PC-9 (cell line): ENCODE measurements at regions not wholly inside any gene's neighbourhood (a gene's known extent, or its start where the extent isn't known, plus 50 kb on each side); places are given as distances from the start of the nearest gene placed in this dataset.

Experiments
- BruUV-seq: library from RNA; stranded (reverse); fragments of 400-500 nt; replicated peaks from 2 replicates; lab custom pipeline; 2021; lab: Mats Ljungman, UMichigan
- CTCF ChIA-PET: fragments of 300-600 bp; sonication (Branson Sonifier 250); formaldehyde crosslinking; loops from one replicate; lab custom pipeline; 2022; ENCODE audit warnings: antibody characterized with exemption; lab: Charles Lee
- POLR2A ChIA-PET: fragments of 300-600 bp; sonication (Branson Sonifier 250); formaldehyde crosslinking; loops from one replicate; lab custom pipeline; 2022; ENCODE audit warnings: antibody characterized with exemption; ENCODE audit not compliant: unreplicated experiment; lab: Charles Lee
- DNase-seq, 2 experiments: peaks; one replicate each; pipeline versions ENCODE4 v3.0.0 to v3.0.0-alpha.2; 2015 to 2022; ENCODE audit warnings: mixed read lengths in 1 of 2
- H2AFZ ChIP-seq: fragments of 200-600 bp; sonication (generic); 2 replicates; pipeline ENCODE4 v1.8.1; 2017; ENCODE audit warnings: antibody characterized with exemption
- H3F3A ChIP-seq: fragments of 200-600 bp; sonication (generic); 2 replicates; pipeline ENCODE4 v1.8.1; 2017; ENCODE audit warnings: antibody characterized with exemption, mild to moderate bottlenecking, low read depth; ENCODE audit not compliant: insufficient read depth
- H3K27ac ChIP-seq: fragments of 200-600 bp; sonication (generic); 2 replicates; pipeline ENCODE4 v1.6.1; 2016; ENCODE audit warnings: mixed run types
- H3K27me3 ChIP-seq: fragments of 200-600 bp; sonication (generic); 2 replicates; pipeline ENCODE4 v1.6.1; 2016; ENCODE audit warnings: low read depth, mixed run types; ENCODE audit not compliant: insufficient read depth
- H3K36me3 ChIP-seq: fragments of 200-600 bp; sonication (generic); 2 replicates; pipeline ENCODE4 v1.6.1; 2016; ENCODE audit warnings: low read depth, mixed run types
- H3K4me1 ChIP-seq: fragments of 200-600 bp; sonication (generic); replicated peaks from 2 replicates; pipeline ENCODE4 v1.6.1; 2016; ENCODE audit warnings: mixed run types; ENCODE audit not compliant: insufficient read depth
- H3K4me2 ChIP-seq: fragments of 200-600 bp; sonication (generic); 2 replicates; pipeline ENCODE4 v1.6.1; 2017; ENCODE audit warnings: mixed run types
- H3K4me3 ChIP-seq: fragments of 200-600 bp; sonication (generic); 2 replicates; pipeline ENCODE4 v1.6.1; 2016; ENCODE audit warnings: mixed run types
- H3K79me2 ChIP-seq: fragments of 200-600 bp; sonication (generic); 2 replicates; pipeline ENCODE4 v1.6.1; 2017; ENCODE audit warnings: low read depth, mixed run types
- H3K9me2 ChIP-seq: fragments of 200-600 bp; sonication (generic); 2 replicates; pipeline ENCODE4 v1.8.1; 2017; ENCODE audit warnings: mild to moderate bottlenecking; ENCODE audit not compliant: insufficient read depth
- H3K9me3 ChIP-seq: fragments of 200-600 bp; sonication (generic); 2 replicates; pipeline ENCODE4 v1.8.1; 2016; ENCODE audit warnings: low read depth; ENCODE audit not compliant: insufficient read depth
- H4K20me1 ChIP-seq: fragments of 200-600 bp; sonication (generic); 2 replicates; pipeline ENCODE4 v1.8.1; 2017; ENCODE audit not compliant: insufficient read depth
- EZH2 ChIP-seq: fragments of 200-600 bp; sonication (generic); IDR thresholded peaks from 2 replicates; pipeline ENCODE4 v1.8.0; 2017; ENCODE audit warnings: antibody characterized with exemption, low read depth
- intact Hi-C: fragments of 100-400 bp; cut with micrococcal nuclease; formaldehyde crosslinking; loops from one replicate; pipeline ENCODE4 v1.10.0; 2022; ENCODE audit not compliant: unreplicated experiment
- TF ChIP-seq, protein P1 (sequence below): fragments of 200-600 bp; sonication (generic); conservative IDR thresholded peaks from 2 replicates; pipeline ENCODE4 v1.6.1; 2017; ENCODE audit warnings: mixed run types, antibody characterized with exemption, mild to moderate bottlenecking, moderate library complexity

DNA sequence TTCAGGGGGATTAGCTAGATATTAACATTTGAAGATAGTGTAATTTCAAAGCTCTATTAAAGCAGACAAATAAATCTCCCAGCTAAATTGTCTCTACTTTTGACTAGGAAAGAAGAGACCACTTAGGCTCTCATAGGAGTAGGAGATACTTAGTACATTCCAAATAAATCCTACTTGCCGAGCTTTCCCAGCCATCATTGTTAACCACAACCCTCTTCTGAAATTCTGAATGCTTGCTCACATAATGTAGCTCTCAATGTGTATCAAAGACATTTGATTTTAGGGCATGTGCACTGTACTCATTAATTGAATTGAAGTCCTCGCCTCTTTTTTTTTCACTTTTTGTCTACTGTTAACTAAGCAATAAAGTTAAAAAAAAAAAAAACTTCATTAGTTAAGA is 598.2 kb upstream of the ADAMTS9 start:
- no peak overlapping the region for H3K4me3 ChIP-seq
- H2AFZ ChIP-seq, result no peak overlapping the region
- DNase-seq, result no peak
- no peaks in the 10 kb centered on the region for H3K9me2 ChIP-seq
- no peak for TF ChIP-seq EZH2
- TF ChIP-seq, protein P1, sequence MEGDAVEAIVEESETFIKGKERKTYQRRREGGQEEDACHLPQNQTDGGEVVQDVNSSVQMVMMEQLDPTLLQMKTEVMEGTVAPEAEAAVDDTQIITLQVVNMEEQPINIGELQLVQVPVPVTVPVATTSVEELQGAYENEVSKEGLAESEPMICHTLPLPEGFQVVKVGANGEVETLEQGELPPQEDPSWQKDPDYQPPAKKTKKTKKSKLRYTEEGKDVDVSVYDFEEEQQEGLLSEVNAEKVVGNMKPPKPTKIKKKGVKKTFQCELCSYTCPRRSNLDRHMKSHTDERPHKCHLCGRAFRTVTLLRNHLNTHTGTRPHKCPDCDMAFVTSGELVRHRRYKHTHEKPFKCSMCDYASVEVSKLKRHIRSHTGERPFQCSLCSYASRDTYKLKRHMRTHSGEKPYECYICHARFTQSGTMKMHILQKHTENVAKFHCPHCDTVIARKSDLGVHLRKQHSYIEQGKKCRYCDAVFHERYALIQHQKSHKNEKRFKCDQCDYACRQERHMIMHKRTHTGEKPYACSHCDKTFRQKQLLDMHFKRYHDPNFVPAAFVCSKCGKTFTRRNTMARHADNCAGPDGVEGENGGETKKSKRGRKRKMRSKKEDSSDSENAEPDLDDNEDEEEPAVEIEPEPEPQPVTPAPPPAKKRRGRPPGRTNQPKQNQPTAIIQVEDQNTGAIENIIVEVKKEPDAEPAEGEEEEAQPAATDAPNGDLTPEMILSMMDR, result no peak
- no peaks in the 10 kb centered on the region for H3K4me1 ChIP-seq
- H4K20me1 ChIP-seq, result no peaks in the 10 kb centered on the region
- no peaks in the 10 kb centered on the region for H3K27me3 ChIP-seq
- H3K9me3 ChIP-seq, result no peaks in the 10 kb centered on the region
- no peaks in the 10 kb centered on the region for H3F3A ChIP-seq
- no peaks in the 10 kb centered on the region for H3K36me3 ChIP-seq
- intact Hi-C loops, result no loop called here
- no peak overlapping the region for H3K27ac ChIP-seq
- no TSS peak for BruUV-seq
- H3K4me2 ChIP-seq, result no peak overlapping the region
- ChIA-PET POLR2A (no interaction called here), CTCF (no interaction called here)
- H3K79me2 ChIP-seq, result no peaks in the 10 kb centered on the region

DNA sequence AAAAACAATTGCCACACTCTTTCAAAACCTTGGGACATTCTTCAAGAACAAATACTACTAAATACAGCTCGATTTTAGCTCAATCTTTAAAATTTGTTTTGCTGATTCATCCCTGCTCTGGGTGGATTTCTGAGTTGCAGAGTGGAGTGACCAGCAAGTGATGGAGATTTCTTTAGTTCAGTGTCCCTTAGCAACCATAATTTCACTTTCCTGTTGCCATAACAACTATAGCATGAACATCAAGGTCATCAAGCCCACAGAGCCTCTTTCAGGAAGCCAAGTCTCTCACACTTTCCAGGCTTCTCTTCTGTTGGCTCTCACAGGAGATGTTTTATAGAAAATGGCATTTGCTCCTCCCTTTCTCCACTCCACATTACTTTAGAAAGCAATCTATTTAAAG is 597.2 kb upstream of the ADAMTS9 start:
- H3K4me1 ChIP-seq, result no peaks in the 10 kb centered on the region
- H3K27ac ChIP-seq, result no peak overlapping the region
- POLR2A ChIA-PET, result no interaction called here
- H4K20me1 ChIP-seq, result no peaks in the 10 kb centered on the region
- H3F3A ChIP-seq, result no peaks in the 10 kb centered on the region
- BruUV-seq, result no TSS peak
- H3K4me2 ChIP-seq, result no peak overlapping the region
- CTCF ChIA-PET, result no interaction called here
- H3K36me3 ChIP-seq, result no peaks in the 10 kb centered on the region
- H3K9me3 ChIP-seq, result no peaks in the 10 kb centered on the region
- no peak overlapping the region for H3K4me3 ChIP-seq
- H2AFZ ChIP-seq, result no peak overlapping the region
- TF ChIP-seq, protein P1, result no peak
- no peak for TF ChIP-seq EZH2
- intact Hi-C loops, result no loop called here
- no peaks in the 10 kb centered on the region for H3K27me3 ChIP-seq
- DNase-seq, result no peak
- H3K79me2 ChIP-seq, result no peaks in the 10 kb centered on the region
- H3K9me2 ChIP-seq, result no peaks in the 10 kb centered on the region

DNA sequence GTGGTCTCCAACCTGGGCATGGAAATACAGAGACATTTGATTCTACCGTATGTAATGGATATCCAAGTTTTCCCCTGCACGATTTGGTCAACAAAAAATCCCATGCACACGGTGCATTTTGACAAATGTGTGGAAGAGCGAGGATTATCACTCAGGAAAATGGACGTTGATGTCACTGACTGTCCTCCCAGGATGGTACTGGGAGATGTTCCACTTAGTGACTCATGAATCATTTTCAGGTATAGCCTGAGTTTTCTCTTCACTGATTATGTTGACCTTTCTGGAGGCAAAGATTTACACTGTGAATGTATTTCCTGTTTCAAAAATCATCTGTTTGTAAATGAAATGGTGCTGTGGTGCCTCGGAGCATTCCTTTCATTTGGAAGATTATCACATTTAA is 596.7 kb upstream of the ADAMTS9 start:
- no peaks in the 10 kb centered on the region for H3K27me3 ChIP-seq
- H3K79me2 ChIP-seq, result no peaks in the 10 kb centered on the region
- H3K27ac ChIP-seq, result no peak overlapping the region
- TF ChIP-seq, protein P1, result no peak
- no peak for TF ChIP-seq EZH2
- H3K9me2 ChIP-seq, result no peaks in the 10 kb centered on the region
- no TSS peak for BruUV-seq
- no peak overlapping the region for H2AFZ ChIP-seq
- ChIA-PET CTCF (no interaction called here), POLR2A (no interaction called here)
- intact Hi-C loops, result no loop called here
- DNase-seq, result no peak
- H3K4me1 ChIP-seq, result no peaks in the 10 kb centered on the region
- H4K20me1 ChIP-seq, result no peaks in the 10 kb centered on the region
- H3K4me3 ChIP-seq, result no peak overlapping the region
- no peaks in the 10 kb centered on the region for H3K36me3 ChIP-seq
- H3K9me3 ChIP-seq, result no peaks in the 10 kb centered on the region
- H3F3A ChIP-seq, result no peaks in the 10 kb centered on the region
- H3K4me2 ChIP-seq, result no peak overlapping the region
